ENCODE measurements at regions not wholly inside any gene's neighbourhood (a gene's known extent, or its start where the extent isn't known, plus 50 kb on each side); places are given as distances from the start of the nearest gene placed in this dataset.

DNA sequence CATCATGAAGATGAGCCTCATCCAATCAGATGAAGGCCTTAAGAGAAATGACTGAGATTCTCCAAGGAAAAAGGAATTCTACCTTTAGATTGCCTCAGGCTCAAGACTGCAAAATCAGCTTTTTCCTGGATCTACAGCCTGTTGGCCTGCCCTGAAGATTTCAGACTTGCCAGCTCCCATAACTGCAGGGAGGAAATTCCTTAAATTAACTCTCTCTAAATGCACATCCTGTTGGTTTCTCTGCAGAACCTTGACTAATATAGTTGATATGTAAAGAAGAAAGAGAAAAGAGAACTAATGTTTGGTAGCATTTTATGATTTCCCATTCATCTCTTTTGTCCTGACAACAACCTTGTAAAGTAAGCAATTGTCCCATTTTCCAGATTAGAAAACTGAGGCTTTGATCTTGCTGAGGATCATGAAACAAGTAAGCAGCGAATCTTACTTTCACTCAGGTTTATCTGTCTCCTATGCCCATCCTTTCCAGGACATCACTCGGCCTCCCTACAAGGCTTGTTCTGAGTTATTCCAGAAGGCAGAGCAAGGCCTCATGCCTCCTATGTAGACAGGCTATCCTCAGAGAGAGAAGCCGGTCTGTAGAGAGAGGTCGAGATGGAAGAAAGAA lies 115.0 kb upstream of the LDB2 start:
- Mint-ChIP-seq H3K4me1 (ENCODE audit: low read depth, unreplicated experiment) (no peaks in the 10 kb centered on the region), H3K27me3 (ENCODE audit: unreplicated experiment) (no peaks in the 10 kb centered on the region), H3K27ac (ENCODE audit: unreplicated experiment) (no peak overlapping the region), H3K36me3 (ENCODE audit: insufficient read depth, unreplicated experiment) (no peaks in the 10 kb centered on the region), H3K4me3 (ENCODE audit: low read depth, unreplicated experiment) (no peak overlapping the region), H3K9me3 (ENCODE audit: low read depth, unreplicated experiment) (no peaks in the 10 kb centered on the region)
- TF ChIP-seq, protein P1, sequence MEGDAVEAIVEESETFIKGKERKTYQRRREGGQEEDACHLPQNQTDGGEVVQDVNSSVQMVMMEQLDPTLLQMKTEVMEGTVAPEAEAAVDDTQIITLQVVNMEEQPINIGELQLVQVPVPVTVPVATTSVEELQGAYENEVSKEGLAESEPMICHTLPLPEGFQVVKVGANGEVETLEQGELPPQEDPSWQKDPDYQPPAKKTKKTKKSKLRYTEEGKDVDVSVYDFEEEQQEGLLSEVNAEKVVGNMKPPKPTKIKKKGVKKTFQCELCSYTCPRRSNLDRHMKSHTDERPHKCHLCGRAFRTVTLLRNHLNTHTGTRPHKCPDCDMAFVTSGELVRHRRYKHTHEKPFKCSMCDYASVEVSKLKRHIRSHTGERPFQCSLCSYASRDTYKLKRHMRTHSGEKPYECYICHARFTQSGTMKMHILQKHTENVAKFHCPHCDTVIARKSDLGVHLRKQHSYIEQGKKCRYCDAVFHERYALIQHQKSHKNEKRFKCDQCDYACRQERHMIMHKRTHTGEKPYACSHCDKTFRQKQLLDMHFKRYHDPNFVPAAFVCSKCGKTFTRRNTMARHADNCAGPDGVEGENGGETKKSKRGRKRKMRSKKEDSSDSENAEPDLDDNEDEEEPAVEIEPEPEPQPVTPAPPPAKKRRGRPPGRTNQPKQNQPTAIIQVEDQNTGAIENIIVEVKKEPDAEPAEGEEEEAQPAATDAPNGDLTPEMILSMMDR (IDR thresholded peaks at IDR 0.05; ENCODE audit: unreplicated experiment), result no peak
- no peak for DNase-seq
- CTCF ChIA-PET, result no interaction called here
- no TSS peak for BruUV-seq (replicated peaks)
- intact Hi-C loops (cut with micrococcal nuclease; ENCODE audit: unreplicated experiment), result no loop called here

DNA sequence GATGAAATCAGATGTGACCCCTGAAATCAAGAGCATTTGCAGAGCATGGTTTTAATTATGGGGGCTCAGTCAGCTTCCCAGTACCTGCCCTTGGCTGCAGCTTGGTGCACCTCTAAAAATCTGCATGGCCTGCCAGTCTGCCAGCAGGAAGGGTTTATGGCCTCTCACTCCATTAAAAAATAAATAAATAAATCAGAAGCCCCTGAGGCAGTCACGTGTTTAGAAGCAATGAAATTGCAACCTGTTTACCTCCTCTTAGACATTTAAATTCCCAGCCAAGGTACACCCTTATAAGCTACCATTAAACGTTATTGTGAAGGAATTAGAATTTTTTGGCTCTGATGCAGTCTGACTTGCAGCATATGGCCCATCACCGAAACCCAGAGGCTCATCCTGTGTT lies 114.0 kb upstream of the LDB2 start:
- Mint-ChIP-seq H3K9me3 (ENCODE audit: low read depth, unreplicated experiment) (no peaks in the 10 kb centered on the region), H3K4me1 (ENCODE audit: low read depth, unreplicated experiment) (no peaks in the 10 kb centered on the region), H3K4me3 (ENCODE audit: low read depth, unreplicated experiment) (no peak overlapping the region), H3K27ac (ENCODE audit: unreplicated experiment) (no peak overlapping the region), H3K27me3 (ENCODE audit: unreplicated experiment) (no peaks in the 10 kb centered on the region), H3K36me3 (ENCODE audit: insufficient read depth, unreplicated experiment) (no peaks in the 10 kb centered on the region)
- intact Hi-C loops (cut with micrococcal nuclease; ENCODE audit: unreplicated experiment), result no loop called here
- BruUV-seq (replicated peaks), result no TSS peak
- TF ChIP-seq, protein P1 (IDR thresholded peaks at IDR 0.05; ENCODE audit: unreplicated experiment), result no peak
- DNase-seq, result no peak
- CTCF ChIA-PET, result no interaction called here

- H3K36me3 Mint-ChIP-seq (ENCODE audit: insufficient read depth, unreplicated experiment), result no peaks in the 10 kb centered on the region
- DNase-seq, result no peak
- no peak overlapping the region for H3K4me3 Mint-ChIP-seq (ENCODE audit: low read depth, unreplicated experiment)
- no peaks in the 10 kb centered on the region for H3K27me3 Mint-ChIP-seq (ENCODE audit: unreplicated experiment)
- no peaks in the 10 kb centered on the region for H3K9me3 Mint-ChIP-seq (ENCODE audit: low read depth, unreplicated experiment)
- H3K4me1 Mint-ChIP-seq (ENCODE audit: low read depth, unreplicated experiment), result no peaks in the 10 kb centered on the region
- intact Hi-C loops (cut with micrococcal nuclease; ENCODE audit: unreplicated experiment), result no loop called here
- CTCF ChIA-PET, result no interaction called here
- BruUV-seq (replicated peaks), result no TSS peak
- H3K27ac Mint-ChIP-seq (ENCODE audit: unreplicated experiment), result no peak overlapping the region
- TF ChIP-seq, protein P1 (IDR thresholded peaks at IDR 0.05; ENCODE audit: unreplicated experiment), result no peak
Measured at GRCh38 chr4:17010426-17011087, 112.1 kb upstream of the LDB2 start.

- no peak for DNase-seq
- no peaks in the 10 kb centered on the region for H3K36me3 Mint-ChIP-seq (ENCODE audit: insufficient read depth, unreplicated experiment)
- CTCF ChIA-PET, result no interaction called here
- H3K4me3 Mint-ChIP-seq (ENCODE audit: low read depth, unreplicated experiment), result no peak overlapping the region
- intact Hi-C loops (cut with micrococcal nuclease; ENCODE audit: unreplicated experiment), result no loop called here
- no peaks in the 10 kb centered on the region for H3K9me3 Mint-ChIP-seq (ENCODE audit: low read depth, unreplicated experiment)
- no peaks in the 10 kb centered on the region for H3K27me3 Mint-ChIP-seq (ENCODE audit: unreplicated experiment)
- BruUV-seq (replicated peaks), result no TSS peak
- no peaks in the 10 kb centered on the region for H3K4me1 Mint-ChIP-seq (ENCODE audit: low read depth, unreplicated experiment)
- TF ChIP-seq, protein P1 (IDR thresholded peaks at IDR 0.05; ENCODE audit: unreplicated experiment), result no peak
- H3K27ac Mint-ChIP-seq (ENCODE audit: unreplicated experiment), result no peak overlapping the region
Measured at GRCh38 chr4:17009871-17010367, 111.5 kb upstream of the LDB2 start.
